GM12872 (cell line): ENCODE measurements at regions not wholly inside any gene's neighbourhood (a gene's known extent, or its start where the extent isn't known, plus 50 kb on each side); places are given as distances from the start of the nearest gene placed in this dataset.

Experiments
- TF ChIP-seq, protein P1 (sequence below): IDR thresholded peaks from 3 replicates; pipeline ENCODE4 v1.5.1; 2011; ENCODE audit warnings: low read depth, mild to moderate bottlenecking, low read length, moderate library complexity; ENCODE audit not compliant: insufficient read depth

DNA sequence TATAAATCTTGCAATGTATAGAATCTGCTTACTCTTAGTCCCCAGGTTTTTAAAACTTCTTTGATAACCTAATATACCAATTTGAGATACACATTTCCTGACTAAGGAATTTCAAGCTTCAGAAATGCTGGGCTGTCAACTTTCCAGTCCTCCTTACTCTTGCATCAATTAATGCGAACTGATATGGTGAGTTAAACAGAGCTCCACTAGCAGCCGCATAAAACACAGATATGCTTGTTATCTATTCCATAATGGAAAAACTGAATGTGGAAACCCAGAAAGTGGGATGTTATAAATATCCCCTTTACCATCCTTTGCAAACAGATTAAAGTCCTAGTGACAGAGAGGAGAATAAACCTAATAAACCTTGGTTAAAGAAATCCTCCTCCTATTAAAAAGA lies 1913.7 kb downstream of the STIM2 start:
- TF ChIP-seq, protein P1, sequence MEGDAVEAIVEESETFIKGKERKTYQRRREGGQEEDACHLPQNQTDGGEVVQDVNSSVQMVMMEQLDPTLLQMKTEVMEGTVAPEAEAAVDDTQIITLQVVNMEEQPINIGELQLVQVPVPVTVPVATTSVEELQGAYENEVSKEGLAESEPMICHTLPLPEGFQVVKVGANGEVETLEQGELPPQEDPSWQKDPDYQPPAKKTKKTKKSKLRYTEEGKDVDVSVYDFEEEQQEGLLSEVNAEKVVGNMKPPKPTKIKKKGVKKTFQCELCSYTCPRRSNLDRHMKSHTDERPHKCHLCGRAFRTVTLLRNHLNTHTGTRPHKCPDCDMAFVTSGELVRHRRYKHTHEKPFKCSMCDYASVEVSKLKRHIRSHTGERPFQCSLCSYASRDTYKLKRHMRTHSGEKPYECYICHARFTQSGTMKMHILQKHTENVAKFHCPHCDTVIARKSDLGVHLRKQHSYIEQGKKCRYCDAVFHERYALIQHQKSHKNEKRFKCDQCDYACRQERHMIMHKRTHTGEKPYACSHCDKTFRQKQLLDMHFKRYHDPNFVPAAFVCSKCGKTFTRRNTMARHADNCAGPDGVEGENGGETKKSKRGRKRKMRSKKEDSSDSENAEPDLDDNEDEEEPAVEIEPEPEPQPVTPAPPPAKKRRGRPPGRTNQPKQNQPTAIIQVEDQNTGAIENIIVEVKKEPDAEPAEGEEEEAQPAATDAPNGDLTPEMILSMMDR: no peak

DNA sequence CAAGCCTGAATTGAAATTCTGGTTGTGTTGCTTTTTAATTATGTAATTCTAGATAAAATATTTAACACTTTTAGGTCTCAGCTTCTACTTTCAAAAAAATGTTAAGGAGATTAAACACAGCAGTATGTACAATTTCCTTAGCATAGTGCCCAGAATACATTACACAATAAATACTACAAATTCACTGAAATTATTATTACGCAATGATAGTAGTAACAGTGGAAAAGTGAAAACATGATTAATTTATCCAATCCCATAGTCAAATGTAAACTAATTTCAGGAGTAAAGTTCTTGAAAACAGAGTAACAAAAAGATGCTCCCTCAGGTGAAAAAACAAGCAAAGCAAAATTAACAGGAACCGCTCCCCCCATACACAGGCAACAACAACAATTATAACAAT lies 1915.4 kb downstream of the STIM2 start:
- TF ChIP-seq, protein P1: no peak

DNA sequence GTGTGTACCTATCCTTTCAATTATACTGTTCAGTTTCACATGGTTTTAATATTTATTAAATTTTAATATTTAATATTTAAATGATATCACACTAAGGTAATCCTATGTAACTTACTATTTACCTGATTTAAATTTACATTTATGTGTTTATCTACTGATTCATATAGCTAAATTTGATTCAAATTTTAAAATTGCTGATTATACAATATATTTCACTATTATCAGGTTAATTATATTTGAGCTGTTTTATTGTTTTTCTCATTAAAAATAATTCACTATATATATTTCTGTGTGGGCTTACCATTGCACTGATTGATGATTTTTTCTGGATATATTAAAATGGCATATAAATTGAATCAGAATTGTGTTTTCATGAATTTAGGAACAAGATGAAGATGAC lies 1923.5 kb downstream of the STIM2 start:
- TF ChIP-seq, protein P1: no peak

DNA sequence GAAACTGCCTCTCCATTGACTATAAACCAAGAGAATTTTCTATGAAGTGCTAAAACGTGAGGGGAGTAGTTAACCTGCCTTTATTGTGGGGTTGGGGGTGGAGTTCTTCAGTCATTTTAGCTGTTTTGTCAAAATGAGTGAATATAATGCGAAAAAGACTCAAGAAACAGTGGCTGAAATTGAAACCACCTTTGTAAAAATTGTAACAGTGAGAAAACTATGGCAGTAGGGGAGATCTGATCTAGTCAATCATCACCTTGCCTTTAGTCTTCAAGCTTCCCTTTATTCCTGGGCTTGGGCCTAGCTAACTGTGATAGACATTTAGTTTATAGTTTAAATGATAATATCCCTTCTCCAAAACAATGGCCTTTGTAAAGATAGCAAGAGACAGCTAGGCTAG lies 1927.3 kb downstream of the STIM2 start:
- TF ChIP-seq, protein P1: no peak

DNA sequence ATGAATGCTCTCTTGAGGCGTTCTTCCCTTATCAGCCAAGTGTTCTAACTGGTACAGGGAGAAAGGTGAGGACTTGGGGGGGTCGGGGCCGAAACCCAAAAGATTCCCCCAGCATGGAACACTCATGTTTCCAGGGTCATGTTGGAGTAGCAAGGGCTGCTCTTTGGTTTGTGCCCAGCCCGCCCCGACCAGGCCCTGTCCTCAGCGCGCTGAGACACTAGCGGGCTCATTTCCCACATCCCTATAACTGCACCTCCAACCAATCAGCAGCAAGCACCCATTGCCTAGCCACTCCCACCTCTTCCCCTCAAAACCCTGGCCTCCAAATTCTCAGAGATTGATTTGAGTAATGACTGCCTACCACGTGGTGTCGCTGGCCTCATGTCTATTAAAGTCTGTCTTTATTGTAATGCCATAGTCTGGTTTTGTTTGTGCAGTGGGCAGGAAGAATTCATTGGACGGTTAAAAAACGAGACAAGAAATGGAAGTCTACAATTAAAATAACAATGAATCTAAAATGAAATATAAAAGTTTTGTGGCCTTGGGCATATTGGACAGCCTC lies 1928.4 kb downstream of the STIM2 start:
- TF ChIP-seq, protein P1: no peak

DNA sequence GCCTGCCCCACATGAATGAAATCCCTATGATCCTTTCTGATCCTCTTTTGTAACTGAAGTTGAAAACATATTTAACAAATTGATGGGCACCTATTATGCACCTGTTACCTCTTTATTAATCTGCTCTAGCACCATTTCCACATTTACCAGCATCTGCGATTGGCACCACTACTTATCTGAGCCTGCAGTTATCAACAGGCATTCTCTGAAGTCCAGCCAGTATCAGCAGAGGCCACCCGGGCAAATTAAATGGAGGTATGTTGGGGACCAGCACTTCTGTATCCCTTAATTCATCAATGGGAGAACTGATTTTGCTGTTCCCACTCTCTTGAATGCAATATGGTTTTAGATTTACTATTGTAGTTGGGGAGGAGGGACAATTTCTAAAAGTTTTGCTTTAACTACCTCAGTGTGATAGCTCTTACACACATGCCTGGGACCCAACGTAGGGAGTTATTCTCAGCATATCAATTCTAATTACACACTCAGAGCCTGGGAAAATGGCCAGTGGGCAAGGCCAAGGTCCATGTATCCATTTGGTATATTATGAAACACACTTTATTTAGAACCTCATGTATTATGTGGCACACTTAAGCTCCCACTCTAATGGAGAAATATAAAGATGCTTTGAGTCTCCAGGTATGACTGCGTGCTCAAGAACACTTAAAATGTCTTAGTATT lies 1927.1 kb upstream of the PCDH7 start:
- TF ChIP-seq, protein P1: no peak

DNA sequence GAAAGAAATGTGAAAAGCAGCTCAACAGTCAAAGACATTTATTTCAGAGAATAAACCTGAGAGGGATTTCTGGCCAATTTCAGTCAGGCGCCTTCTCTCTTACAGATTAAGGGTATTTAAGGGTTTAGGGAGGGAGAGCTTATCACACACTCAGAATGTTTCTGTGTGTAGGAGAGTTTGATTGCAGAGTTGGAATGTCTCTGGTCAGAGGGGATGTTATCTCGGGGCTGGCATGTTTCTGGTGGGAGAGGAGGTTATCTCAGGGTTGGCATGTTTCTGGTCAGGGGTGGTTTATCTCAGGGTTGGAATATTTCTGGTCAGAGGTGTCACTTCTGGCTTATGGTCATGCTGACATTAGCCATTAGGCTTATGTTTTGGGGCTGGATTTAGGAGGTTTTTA lies 1920.5 kb upstream of the PCDH7 start:
- TF ChIP-seq, protein P1: no peak

DNA sequence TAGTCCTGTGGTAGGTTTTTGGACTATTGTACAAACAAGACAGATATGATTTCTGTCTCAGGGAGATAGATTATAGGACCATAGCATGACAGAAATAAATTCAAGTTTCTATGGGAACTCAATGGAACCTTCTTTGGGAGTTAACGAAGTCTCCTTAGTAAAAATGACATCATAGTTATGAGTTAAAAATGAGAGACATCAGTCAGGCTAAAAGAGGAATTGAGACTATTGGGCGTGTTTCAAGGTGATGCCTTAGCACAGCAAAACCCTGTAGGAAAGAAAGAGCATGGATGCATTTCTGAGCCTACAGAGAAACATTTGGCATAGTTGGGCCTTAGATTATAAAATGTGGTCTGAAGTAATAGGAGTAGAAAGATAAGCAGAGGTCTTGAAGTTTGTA lies 1909.1 kb upstream of the PCDH7 start:
- TF ChIP-seq, protein P1: no peak
